Loucy (cell line): ENCODE measurements at regions not wholly inside any gene's neighbourhood (a gene's known extent, or its start where the extent isn't known, plus 50 kb on each side); places are given as distances from the start of the nearest gene placed in this dataset.

Experiments
- H2AFZ ChIP-seq: fragments of 200-600 bp; sonication (generic); 2 replicates; pipeline ENCODE4 v1.6.0; 2016; ENCODE audit warnings: antibody characterized with exemption, mild to moderate bottlenecking, low read length, moderate library complexity
- H3F3A ChIP-seq: fragments of 200-600 bp; 2 replicates; pipeline ENCODE4 v1.6.0; 2016; ENCODE audit warnings: antibody characterized with exemption, low read depth, mild to moderate bottlenecking
- H3K27me3 ChIP-seq: fragments of 200-600 bp; sonication (generic); 2 replicates; pipeline ENCODE4 v1.6.1; 2014; ENCODE audit warnings: low read length, mild to moderate bottlenecking; ENCODE audit not compliant: insufficient read depth, poor library complexity, severe bottlenecking
- H3K36me3 ChIP-seq: fragments of 200-600 bp; sonication (generic); 2 replicates; pipeline ENCODE4 v1.6.1; 2016; ENCODE audit warnings: low read length; ENCODE audit not compliant: insufficient read depth
- H3K4me1 ChIP-seq: fragments of 200-600 bp; sonication (generic); 2 replicates; pipeline ENCODE4 v1.5.1; 2014; ENCODE audit warnings: low read length, mild to moderate bottlenecking; ENCODE audit not compliant: insufficient read depth, poor library complexity, severe bottlenecking
- H3K4me2 ChIP-seq: fragments of 200-600 bp; sonication (generic); 2 replicates; pipeline ENCODE4 v1.6.0; 2014; ENCODE audit warnings: antibody characterized with exemption, low read length, low read depth, mild to moderate bottlenecking; ENCODE audit not compliant: poor library complexity, severe bottlenecking
- H3K4me3 ChIP-seq: fragments of 200-600 bp; sonication (generic); 2 replicates; pipeline ENCODE4 v1.5.1; 2014; ENCODE audit warnings: low read length, mild to moderate bottlenecking, mixed read lengths; ENCODE audit not compliant: poor library complexity, severe bottlenecking
- H3K79me2 ChIP-seq: fragments of 200-600 bp; sonication (generic); 2 replicates; pipeline ENCODE4 v1.6.1; 2014; ENCODE audit warnings: low read length; ENCODE audit not compliant: insufficient read depth
- H3K9ac ChIP-seq: fragments of 200-600 bp; sonication (generic); 2 replicates; pipeline ENCODE4 v1.6.0; 2014; ENCODE audit warnings: mild to moderate bottlenecking, low read depth, low read length, moderate library complexity; ENCODE audit not compliant: poor library complexity, severe bottlenecking
- H3K9me2 ChIP-seq: fragments of 200-600 bp; sonication (generic); replicated peaks from 2 replicates; pipeline ENCODE4 v1.6.1; 2016; ENCODE audit warnings: low read depth, low read length, mixed read lengths
- H3K9me3 ChIP-seq: fragments of 200-600 bp; sonication (generic); 2 replicates; pipeline ENCODE4 v1.6.1; 2014; ENCODE audit warnings: mild to moderate bottlenecking, antibody characterized with exemption, low read length, low read depth; ENCODE audit not compliant: insufficient read depth
- H4K20me1 ChIP-seq: fragments of 200-600 bp; sonication (generic); 2 replicates; pipeline ENCODE4 v1.6.0; 2014; ENCODE audit warnings: antibody characterized with exemption, low read length, mild to moderate bottlenecking; ENCODE audit not compliant: insufficient read depth, poor library complexity, severe bottlenecking
- EZH2phosphoT487 ChIP-seq: fragments of 200-600 bp; IDR thresholded peaks from 2 replicates; pipeline ENCODE4 v1.6.1; 2018; ENCODE audit warnings: antibody characterized with exemption, mild to moderate bottlenecking, moderate library complexity, borderline replicate concordance
- TF ChIP-seq, protein P1 (sequence below): fragments of 200-600 bp; sonication (generic); conservative IDR thresholded peaks from 2 replicates; pipeline ENCODE4 v1.5.1; 2014; ENCODE audit warnings: mild to moderate bottlenecking, antibody characterized with exemption, low read length

DNA sequence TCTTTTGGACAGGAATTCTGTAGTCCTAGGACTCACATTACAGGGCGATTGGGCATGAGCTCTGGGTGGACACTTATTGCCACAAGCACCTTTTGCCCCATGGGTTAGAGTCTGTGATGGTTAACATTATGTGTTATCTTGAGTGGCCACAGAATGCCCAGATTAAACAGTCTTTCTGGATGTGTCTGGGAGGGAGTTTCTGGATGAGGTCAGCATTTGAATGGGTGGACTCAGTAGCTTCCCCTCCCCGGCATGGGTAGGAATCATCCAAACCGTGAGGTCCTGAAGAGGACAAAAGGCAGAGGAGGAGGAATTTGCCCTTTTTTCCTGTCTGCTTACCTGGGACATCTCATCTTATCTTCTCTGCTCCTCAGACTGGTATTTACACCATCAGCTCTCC is 85.6 kb downstream of the BMP4 start:
- no peak overlapping the region for H3K4me3 ChIP-seq
- H3K9ac ChIP-seq, result no peak overlapping the region
- H4K20me1 ChIP-seq, result no peaks in the 10 kb centered on the region
- no peaks in the 10 kb centered on the region for H3K4me1 ChIP-seq
- H3K36me3 ChIP-seq, result no peaks in the 10 kb centered on the region
- no peaks in the 10 kb centered on the region for H3F3A ChIP-seq
- H3K9me2 ChIP-seq, result no peaks in the 10 kb centered on the region
- H3K79me2 ChIP-seq, result no peaks in the 10 kb centered on the region
- TF ChIP-seq, protein P1, sequence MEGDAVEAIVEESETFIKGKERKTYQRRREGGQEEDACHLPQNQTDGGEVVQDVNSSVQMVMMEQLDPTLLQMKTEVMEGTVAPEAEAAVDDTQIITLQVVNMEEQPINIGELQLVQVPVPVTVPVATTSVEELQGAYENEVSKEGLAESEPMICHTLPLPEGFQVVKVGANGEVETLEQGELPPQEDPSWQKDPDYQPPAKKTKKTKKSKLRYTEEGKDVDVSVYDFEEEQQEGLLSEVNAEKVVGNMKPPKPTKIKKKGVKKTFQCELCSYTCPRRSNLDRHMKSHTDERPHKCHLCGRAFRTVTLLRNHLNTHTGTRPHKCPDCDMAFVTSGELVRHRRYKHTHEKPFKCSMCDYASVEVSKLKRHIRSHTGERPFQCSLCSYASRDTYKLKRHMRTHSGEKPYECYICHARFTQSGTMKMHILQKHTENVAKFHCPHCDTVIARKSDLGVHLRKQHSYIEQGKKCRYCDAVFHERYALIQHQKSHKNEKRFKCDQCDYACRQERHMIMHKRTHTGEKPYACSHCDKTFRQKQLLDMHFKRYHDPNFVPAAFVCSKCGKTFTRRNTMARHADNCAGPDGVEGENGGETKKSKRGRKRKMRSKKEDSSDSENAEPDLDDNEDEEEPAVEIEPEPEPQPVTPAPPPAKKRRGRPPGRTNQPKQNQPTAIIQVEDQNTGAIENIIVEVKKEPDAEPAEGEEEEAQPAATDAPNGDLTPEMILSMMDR, result no peak
- TF ChIP-seq EZH2phosphoT487, result no peak
- H3K27me3 ChIP-seq, result no peaks in the 10 kb centered on the region
- H3K9me3 ChIP-seq, result no peaks in the 10 kb centered on the region
- H2AFZ ChIP-seq, result no peak overlapping the region
- no peak overlapping the region for H3K4me2 ChIP-seq

DNA sequence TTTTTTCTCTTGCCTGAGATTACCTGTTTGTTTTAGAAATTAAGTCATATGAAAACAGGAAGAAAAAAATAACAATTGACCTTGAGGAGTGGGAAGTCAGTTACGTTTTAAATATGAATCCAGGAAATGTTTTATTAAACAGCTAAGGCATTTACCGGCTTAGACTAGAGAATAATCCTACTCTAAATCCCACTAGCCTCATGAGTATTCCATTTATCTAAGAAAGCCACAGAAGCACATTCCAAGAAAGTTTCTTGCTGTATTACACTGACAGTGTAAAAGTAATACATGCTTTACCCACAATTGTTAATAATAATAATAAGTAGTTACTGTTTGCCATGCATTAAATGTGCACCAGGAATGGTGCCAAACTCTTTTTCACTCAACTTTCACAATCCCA is 90.9 kb downstream of the BMP4 start:
- Histone ChIP-seq H3F3A (no peaks in the 10 kb centered on the region), H3K79me2 (no peaks in the 10 kb centered on the region), H3K4me3 (no peak overlapping the region), H2AFZ (no peak overlapping the region), H3K9ac (no peak overlapping the region), H3K27me3 (peaks cover 4% of the 10 kb centered on the region), H4K20me1 (no peaks in the 10 kb centered on the region), H3K4me1 (no peaks in the 10 kb centered on the region), H3K9me2 (no peaks in the 10 kb centered on the region), H3K9me3 (no peaks in the 10 kb centered on the region), H3K4me2 (no peak overlapping the region), H3K36me3 (no peaks in the 10 kb centered on the region)
- TF ChIP-seq, protein P1, result no peak
- TF ChIP-seq EZH2phosphoT487, result no peak

- no peak overlapping the region for H2AFZ ChIP-seq
- TF ChIP-seq, protein P1, result no peak
- no peak for TF ChIP-seq EZH2phosphoT487
- H3K9ac ChIP-seq, result no peak overlapping the region
- H3K9me3 ChIP-seq, result no peaks in the 10 kb centered on the region
- no peak overlapping the region for H3K4me2 ChIP-seq
- H3K4me3 ChIP-seq, result no peak overlapping the region
- H3F3A ChIP-seq, result no peaks in the 10 kb centered on the region
- peaks cover 4% of the 10 kb centered on the region for H3K27me3 ChIP-seq
- no peaks in the 10 kb centered on the region for H3K9me2 ChIP-seq
- no peaks in the 10 kb centered on the region for H3K79me2 ChIP-seq
- no peaks in the 10 kb centered on the region for H3K36me3 ChIP-seq
- H4K20me1 ChIP-seq, result no peaks in the 10 kb centered on the region
- no peaks in the 10 kb centered on the region for H3K4me1 ChIP-seq
These were observed 94.8 kb downstream of the BMP4 start for GRCh38 chr14:53861781-53862180.
